Activated T-cell treated with anti-CD3 and anti-CD28 coated beads for 48 hours (primary cell): ENCODE measurements at regions not wholly inside any gene's neighbourhood (a gene's known extent, or its start where the extent isn't known, plus 50 kb on each side); places are given as distances from the start of the nearest gene placed in this dataset.

ENCODE experiments used
- DNase-seq: peaks from one replicate; pipeline ENCODE4 v3.0.0-alpha.2; 2020; ENCODE audit warnings: low read depth

- no peak for DNase-seq
These were observed 77.3 kb upstream of the UBAC2 start for GRCh38 chr13:99123101-99124045.

DNA sequence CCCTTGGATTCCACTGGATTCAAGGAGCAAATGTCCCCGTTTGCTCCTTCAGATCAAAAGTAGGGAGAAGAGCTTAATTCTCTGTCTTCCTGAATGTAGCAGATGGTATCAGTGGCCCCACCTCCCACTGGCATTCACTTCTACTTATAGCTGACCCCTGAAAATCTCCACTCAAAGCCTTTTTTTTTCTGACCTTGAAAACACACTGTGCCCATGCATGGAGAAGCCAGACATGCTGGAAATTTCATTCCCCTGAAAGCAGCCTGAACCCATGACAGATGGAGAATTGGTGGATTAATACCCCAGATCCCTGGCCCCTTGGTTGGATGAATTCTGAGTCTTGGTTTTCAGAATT is 76.6 kb upstream of the UBAC2 start:
- no peak for DNase-seq

GRCh38 chr13:99124794-99125316 is 75.8 kb upstream of the UBAC2 start:
- DNase-seq = no peak

GRCh38 chr13:99125326-99125915 is 75.2 kb upstream of the UBAC2 start:
- DNase-seq = no peak

DNA sequence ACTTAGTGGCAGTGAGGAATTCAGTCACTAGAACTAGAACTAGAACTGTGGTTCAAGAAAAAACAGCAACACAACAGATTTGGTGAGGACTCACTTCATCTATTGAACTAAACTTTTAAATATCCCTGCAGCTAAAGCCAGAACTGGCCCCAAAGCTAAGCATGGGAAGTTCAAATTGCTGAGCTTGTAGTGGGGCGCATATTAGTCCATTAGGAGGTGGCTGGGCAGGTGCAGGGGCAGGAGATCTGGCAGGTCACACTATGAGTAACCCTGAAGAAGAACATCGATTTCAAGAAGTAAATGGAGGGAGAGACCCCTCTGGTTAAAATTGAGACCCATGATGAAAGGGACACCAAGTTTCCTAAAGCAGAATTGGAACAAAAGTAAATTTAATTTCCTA is 73.8 kb upstream of the UBAC2 start:
- DNase-seq = no peak

DNA sequence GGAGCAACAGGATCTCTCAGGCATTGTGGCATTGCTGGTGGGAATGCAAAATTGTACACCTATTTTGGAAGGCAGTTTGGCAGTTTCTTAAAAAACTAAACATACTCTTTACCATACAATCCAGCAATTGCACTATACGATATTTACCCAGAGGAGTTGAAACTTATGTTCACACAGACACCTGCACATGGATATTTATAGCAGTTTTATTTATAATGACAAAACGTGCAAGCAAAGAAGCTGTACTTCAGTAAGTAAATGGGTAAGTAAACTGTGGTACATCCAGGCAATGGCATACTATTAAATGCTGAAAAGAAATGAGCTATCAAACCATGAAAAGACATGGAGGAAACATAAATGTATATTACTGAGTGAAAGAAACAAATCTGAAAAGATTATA is 71.6 kb upstream of the UBAC2 start:
- DNase-seq = no peak

DNA sequence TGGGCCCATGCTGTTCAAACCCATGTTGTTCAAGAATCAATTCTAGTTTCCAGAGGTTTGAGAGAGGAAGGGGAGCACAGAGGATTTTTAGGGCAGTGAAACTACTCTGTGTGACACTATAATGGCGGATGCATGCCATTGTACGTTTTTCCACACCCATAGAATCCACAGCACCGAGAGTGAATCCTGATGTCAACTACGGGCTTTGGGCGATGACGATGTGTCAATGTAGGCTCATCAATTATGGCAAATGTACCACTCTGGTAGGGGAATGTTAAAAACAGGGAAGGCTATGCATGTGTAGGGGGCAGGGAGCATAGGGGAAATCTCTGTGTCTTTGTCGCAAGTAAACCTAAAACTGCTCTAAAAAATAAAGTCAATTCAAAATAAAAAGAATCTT is 70.7 kb upstream of the UBAC2 start:
- DNase-seq = no peak

DNA sequence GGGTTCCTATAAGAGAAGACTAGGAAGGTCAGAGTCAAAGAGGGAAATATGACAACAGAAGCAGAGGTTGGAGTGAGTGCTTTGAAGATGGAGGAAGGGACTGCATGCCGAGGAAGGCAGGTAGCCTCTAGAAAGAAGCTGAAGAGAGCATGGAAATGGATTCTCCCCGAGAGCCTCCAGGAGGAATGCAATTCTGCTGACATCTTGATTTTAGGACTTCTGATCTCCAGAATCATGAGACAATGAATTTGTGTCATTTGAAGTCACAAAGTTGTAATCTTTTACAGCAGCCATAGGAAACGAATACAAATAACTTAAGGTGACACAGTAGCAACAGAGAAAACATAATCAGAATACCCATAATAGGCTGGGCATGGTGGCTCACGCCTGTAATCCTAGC is 69.2 kb upstream of the UBAC2 start:
- no peak for DNase-seq

GRCh38 chr13:99132295-99132835 is 68.3 kb upstream of the UBAC2 start:
- no peak for DNase-seq

DNA sequence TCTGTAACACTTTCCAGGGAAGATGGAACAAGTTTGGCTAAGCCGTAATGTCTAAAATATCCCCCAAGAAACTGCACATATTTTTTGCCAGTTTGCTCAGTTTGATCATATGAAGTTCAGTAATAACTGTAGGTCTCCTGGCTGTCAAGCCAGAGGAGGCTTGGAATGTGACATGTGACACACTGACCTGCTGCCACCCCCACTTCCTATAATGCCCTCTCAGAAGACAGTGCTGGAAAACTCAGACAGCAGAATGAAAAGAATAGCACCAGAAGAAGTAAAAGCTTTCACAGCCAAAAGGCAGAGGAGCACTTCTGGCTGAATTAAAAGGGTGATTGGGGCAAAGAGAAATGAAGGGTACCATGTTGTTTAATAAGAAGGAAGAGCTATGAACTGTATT is 67.4 kb upstream of the UBAC2 start:
- no peak for DNase-seq

DNA sequence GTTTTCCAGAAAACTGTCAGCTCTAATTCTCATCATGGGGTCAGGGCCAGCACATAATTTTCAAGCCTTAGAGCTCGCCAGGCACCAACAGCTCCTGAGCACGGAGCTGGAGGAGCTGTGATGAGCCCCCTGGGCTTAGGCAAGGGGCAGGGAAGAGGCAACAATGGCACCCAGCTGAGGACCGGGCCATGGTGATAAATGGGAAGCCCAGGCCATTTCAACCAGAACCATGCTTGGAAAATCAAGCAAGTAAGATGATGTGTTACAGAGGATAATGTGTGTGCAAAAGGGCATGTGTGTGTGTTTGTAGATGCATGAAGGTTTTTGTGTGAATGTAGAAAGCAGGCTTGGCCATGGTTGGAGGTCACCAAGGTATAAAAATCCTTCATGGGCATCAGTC is 66.8 kb upstream of the UBAC2 start:
- no peak for DNase-seq

DNA sequence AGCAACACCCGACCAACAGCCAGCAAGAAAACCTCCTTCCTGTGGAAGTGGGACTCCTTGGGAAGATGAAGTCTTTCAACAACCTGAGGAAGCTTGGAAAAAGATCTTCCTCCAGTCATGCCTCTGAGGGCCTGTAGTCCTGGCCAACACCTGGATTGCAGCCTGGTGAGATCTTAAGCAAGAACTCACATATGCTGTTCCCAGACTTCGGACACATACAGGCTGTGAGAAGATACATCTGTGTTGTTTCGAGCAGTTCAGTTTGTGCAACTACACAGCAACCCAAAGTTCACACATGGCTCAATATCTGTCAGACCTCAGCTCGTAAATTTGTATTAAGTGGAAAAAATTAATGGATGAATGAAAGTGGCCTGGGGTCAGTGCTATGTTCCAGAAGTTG is 65.1 kb upstream of the UBAC2 start:
- no peak for DNase-seq

- DNase-seq = no peak
These were observed 64.2 kb upstream of the UBAC2 start for GRCh38 chr13:99136427-99136954.

DNA sequence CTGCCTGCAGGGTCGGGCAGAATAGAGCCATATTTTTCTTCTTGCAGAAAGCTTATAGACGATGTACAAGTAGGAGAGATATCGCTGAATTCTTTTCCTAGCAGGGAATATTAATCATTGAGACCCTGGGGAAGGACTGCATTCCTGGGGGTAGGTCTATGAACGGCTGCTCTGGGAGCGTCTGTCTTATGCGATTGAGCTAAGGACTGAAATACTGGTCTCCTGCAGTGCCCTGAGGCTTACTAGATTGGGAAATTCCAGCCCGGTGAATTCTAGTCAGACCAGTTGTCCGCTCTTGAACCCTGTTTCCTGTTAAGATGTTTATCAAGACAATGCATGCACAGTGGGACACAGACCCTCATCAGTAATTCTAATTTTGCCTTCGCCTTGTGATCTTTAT is 59.8 kb upstream of the UBAC2 start:
- no peak for DNase-seq

DNA sequence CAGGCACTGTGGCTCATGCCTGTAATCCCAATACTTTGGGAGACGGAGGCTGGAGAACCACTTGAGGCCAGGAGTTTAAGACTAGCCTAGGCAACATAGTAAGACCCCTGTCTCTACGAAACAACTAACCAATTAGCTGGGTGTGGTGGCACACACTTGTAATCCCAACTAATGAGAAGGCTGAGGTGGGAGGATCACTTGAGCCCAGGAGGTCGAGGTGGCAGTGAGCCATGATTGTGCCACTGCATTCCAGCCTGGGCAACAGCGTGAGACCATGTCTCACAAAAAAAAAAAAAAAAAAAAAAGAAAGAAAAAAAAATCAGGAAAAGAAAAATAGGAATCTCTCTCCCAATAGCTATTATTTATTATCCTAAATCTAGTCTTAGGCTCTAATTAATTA is 56.8 kb upstream of the UBAC2 start:
- DNase-seq = no peak

- no peak for DNase-seq
These were observed 56.3 kb upstream of the UBAC2 start for GRCh38 chr13:99144306-99144705.

GRCh38 chr13:99145461-99145860 is 55.2 kb upstream of the UBAC2 start:
- DNase-seq = no peak

- DNase-seq = no peak
These were observed 49.9 kb upstream of the UBAC2 start for GRCh38 chr13:99150575-99151361.
